OCI-LY7 (cell line): ENCODE measurements at regions not wholly inside any gene's neighbourhood (a gene's known extent, or its start where the extent isn't known, plus 50 kb on each side); places are given as distances from the start of the nearest gene placed in this dataset.

Experiments used
- BruUV-seq: library from RNA; stranded (reverse); fragments of 400-500 nt; replicated peaks from 2 replicates; lab custom pipeline; 2021; lab: Mats Ljungman, UMichigan
- CTCF ChIA-PET: fragments of 300-600 bp; sonication (Branson Sonifier 250); formaldehyde crosslinking; loops from one replicate; lab custom pipeline; 2022; ENCODE audit warnings: antibody characterized with exemption; ENCODE audit not compliant: unreplicated experiment; lab: Charles Lee
- POLR2A ChIA-PET: fragments of 300-600 bp; sonication (Branson Sonifier 250); formaldehyde crosslinking; loops from one replicate; lab custom pipeline; 2022; ENCODE audit warnings: antibody characterized with exemption; lab: Charles Lee
- DNase-seq: peaks from one replicate; pipeline ENCODE4 v3.0.0-alpha.2; 2015; ENCODE audit warnings: low spot score
- H2AFZ ChIP-seq: fragments of 200-600 bp; sonication (generic), shearing (Covaris generic); 2 replicates; pipeline ENCODE4 v1.6.1; 2014; ENCODE audit warnings: mild to moderate bottlenecking, antibody characterized with exemption, low read length, moderate library complexity
- H3K27ac ChIP-seq: fragments of 200-600 bp; sonication (generic); 2 replicates; pipeline ENCODE4 v1.5.1; 2014; ENCODE audit warnings: mixed run types, low read depth, mild to moderate bottlenecking, moderate library complexity, low read length, inconsistent platforms; ENCODE audit not compliant: poor library complexity, severe bottlenecking
- H3K36me3 ChIP-seq: fragments of 200-600 bp; sonication (generic); 2 replicates; pipeline ENCODE4 v1.6.1; 2014; ENCODE audit warnings: mild to moderate bottlenecking, antibody characterized with exemption, low read length, moderate library complexity, mixed read lengths; ENCODE audit not compliant: insufficient read depth
- H3K4me1 ChIP-seq: fragments of 200-600 bp; sonication (generic); 2 replicates; pipeline ENCODE4 v1.5.1; 2014; ENCODE audit warnings: mild to moderate bottlenecking, low read length; ENCODE audit not compliant: insufficient read depth, poor library complexity, severe bottlenecking
- H3K4me2 ChIP-seq: fragments of 200-600 bp; sonication (generic); 2 replicates; pipeline ENCODE4 v1.6.1; 2014; ENCODE audit warnings: mild to moderate bottlenecking, low read length
- H3K4me3 ChIP-seq: fragments of 200-600 bp; sonication (generic); 2 replicates; pipeline ENCODE4 v1.5.1; 2014; ENCODE audit warnings: mild to moderate bottlenecking, low read depth, low read length; ENCODE audit not compliant: poor library complexity, severe bottlenecking
- H3K79me2 ChIP-seq: fragments of 200-600 bp; sonication (generic); 2 replicates; pipeline ENCODE4 v1.6.1; 2016; ENCODE audit warnings: low read depth, mild to moderate bottlenecking, low read length, moderate library complexity, mixed read lengths; ENCODE audit not compliant: insufficient read depth
- H3K9me2 ChIP-seq: fragments of 200-600 bp; sonication (generic); 2 replicates; pipeline ENCODE4 v1.6.1; 2016; ENCODE audit warnings: mild to moderate bottlenecking, low read length, mixed read lengths; ENCODE audit not compliant: insufficient read depth
- H3K9me3 ChIP-seq: fragments of 200-600 bp; sonication (generic); 2 replicates; pipeline ENCODE4 v1.6.1; 2014; ENCODE audit warnings: mild to moderate bottlenecking, mixed run types, low read length, mixed read lengths
- H4K20me1 ChIP-seq: fragments of 200-600 bp; sonication (generic); 2 replicates; pipeline ENCODE4 v1.6.1; 2014; ENCODE audit warnings: mild to moderate bottlenecking, antibody characterized with exemption, low read length, moderate library complexity, mixed read lengths; ENCODE audit not compliant: insufficient read depth
- EZH2phosphoT487 ChIP-seq: fragments of 200-600 bp; sonication (generic); IDR thresholded peaks from 2 replicates; pipeline ENCODE4 v1.6.1; 2018; ENCODE audit warnings: low read depth, borderline replicate concordance, mild to moderate bottlenecking, mixed run types, antibody characterized with exemption, low read length, moderate library complexity, mixed read lengths
- intact Hi-C: fragments of 100-400 bp; cut with micrococcal nuclease; formaldehyde crosslinking; loops from one replicate; pipeline ENCODE4 v1.10.0; 2022; ENCODE audit not compliant: unreplicated experiment
- TF ChIP-seq, protein P1 (sequence below): fragments of 200-600 bp; sonication (generic); conservative IDR thresholded peaks from 2 replicates; pipeline ENCODE4 v1.5.1; 2014; ENCODE audit warnings: mild to moderate bottlenecking, antibody characterized with exemption, low read length, moderate library complexity, mixed read lengths

- no TSS peak for BruUV-seq
- TF ChIP-seq, protein P1, sequence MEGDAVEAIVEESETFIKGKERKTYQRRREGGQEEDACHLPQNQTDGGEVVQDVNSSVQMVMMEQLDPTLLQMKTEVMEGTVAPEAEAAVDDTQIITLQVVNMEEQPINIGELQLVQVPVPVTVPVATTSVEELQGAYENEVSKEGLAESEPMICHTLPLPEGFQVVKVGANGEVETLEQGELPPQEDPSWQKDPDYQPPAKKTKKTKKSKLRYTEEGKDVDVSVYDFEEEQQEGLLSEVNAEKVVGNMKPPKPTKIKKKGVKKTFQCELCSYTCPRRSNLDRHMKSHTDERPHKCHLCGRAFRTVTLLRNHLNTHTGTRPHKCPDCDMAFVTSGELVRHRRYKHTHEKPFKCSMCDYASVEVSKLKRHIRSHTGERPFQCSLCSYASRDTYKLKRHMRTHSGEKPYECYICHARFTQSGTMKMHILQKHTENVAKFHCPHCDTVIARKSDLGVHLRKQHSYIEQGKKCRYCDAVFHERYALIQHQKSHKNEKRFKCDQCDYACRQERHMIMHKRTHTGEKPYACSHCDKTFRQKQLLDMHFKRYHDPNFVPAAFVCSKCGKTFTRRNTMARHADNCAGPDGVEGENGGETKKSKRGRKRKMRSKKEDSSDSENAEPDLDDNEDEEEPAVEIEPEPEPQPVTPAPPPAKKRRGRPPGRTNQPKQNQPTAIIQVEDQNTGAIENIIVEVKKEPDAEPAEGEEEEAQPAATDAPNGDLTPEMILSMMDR: no peak
- no peak for TF ChIP-seq EZH2phosphoT487
- Histone ChIP-seq H2AFZ (no peak overlapping the region), H3K4me2 (no peak overlapping the region), H3K9me3 (no peaks in the 10 kb centered on the region), H4K20me1 (no peaks in the 10 kb centered on the region), H3K79me2 (no peaks in the 10 kb centered on the region), H3K4me3 (no peak overlapping the region), H3K27ac (no peak overlapping the region), H3K36me3 (no peaks in the 10 kb centered on the region), H3K9me2 (no peaks in the 10 kb centered on the region), H3K4me1 (no peaks in the 10 kb centered on the region)
- intact Hi-C loops: no loop called here
- DNase-seq: no peak
- ChIA-PET POLR2A (no interaction called here), CTCF (no interaction called here)
Observed at GRCh38 chr2:215671691-215672090, 235.8 kb upstream of the FN1 start.

DNA sequence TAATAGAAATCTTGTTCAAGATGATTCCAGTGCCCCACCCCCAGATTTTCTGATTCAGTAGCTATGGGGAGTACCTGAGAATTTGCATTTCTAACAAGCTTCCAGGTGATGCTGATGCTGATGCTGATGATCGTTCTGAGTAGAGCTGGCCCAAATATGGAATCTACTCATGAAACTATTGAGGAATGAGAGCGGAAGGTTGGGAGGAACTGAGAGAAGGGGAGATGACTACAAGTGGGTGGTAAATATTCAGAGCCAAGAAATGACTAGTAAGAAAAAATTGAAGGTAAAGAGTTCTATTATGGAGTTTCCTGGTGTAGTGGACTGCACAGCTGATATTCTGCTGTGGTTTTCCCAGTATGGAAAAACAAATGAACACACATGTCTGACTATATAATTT, 235.4 kb upstream of the FN1 start:
- ChIA-PET POLR2A (no interaction called here), CTCF (no interaction called here)
- Histone ChIP-seq H3K9me2 (no peaks in the 10 kb centered on the region), H3K79me2 (no peaks in the 10 kb centered on the region), H3K36me3 (no peaks in the 10 kb centered on the region), H3K4me1 (no peaks in the 10 kb centered on the region), H3K4me2 (no peak overlapping the region), H3K9me3 (no peaks in the 10 kb centered on the region), H3K27ac (no peak overlapping the region), H3K4me3 (no peak overlapping the region), H4K20me1 (no peaks in the 10 kb centered on the region), H2AFZ (no peak overlapping the region)
- BruUV-seq: no TSS peak
- intact Hi-C loops: no loop called here
- TF ChIP-seq EZH2phosphoT487: no peak
- TF ChIP-seq, protein P1: no peak
- no peak for DNase-seq

DNA sequence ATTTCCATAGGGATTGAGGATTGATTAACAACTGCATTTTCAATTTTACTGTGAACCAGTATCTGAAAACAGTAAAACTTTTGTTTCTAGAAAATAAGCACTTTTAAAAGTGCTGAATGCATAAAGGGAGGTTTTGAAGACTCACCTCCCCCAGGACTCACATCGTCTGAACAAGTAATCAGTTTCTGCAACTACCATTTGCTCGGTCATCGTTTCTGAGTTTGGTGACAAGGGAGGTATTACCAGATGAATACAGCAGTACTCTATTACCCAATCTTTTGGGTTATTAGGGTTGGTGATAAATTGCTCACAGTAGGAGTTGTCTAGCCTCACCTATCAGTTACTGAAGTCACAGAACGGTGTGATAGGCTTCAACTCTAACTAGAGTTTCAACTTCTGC, 234.5 kb upstream of the FN1 start:
- TF ChIP-seq, protein P1: no peak
- TF ChIP-seq EZH2phosphoT487: no peak
- H3K4me3 ChIP-seq: no peak overlapping the region
- no peaks in the 10 kb centered on the region for H3K9me3 ChIP-seq
- CTCF ChIA-PET: no interaction called here
- no peak overlapping the region for H2AFZ ChIP-seq
- no peak for DNase-seq
- intact Hi-C loops: no loop called here
- H3K36me3 ChIP-seq: no peaks in the 10 kb centered on the region
- H3K4me2 ChIP-seq: no peak overlapping the region
- no peaks in the 10 kb centered on the region for H3K79me2 ChIP-seq
- H3K4me1 ChIP-seq: no peaks in the 10 kb centered on the region
- POLR2A ChIA-PET: no interaction called here
- H3K27ac ChIP-seq: no peak overlapping the region
- BruUV-seq: no TSS peak
- H4K20me1 ChIP-seq: no peaks in the 10 kb centered on the region
- H3K9me2 ChIP-seq: no peaks in the 10 kb centered on the region
